ENCODE measurements at regions not wholly inside any gene's neighbourhood (a gene's known extent, or its start where the extent isn't known, plus 50 kb on each side); places are given as distances from the start of the nearest gene placed in this dataset.

- no peaks in the 10 kb centered on the region for H3K27me3 ChIP-seq
- WGBS, 2 donors: 76 to 88% methylated on average over 1 of the region's 1 CpG
- TF ChIP-seq CTCF (IDR thresholded peaks at IDR 0.05): no peak
- no peak overlapping the region for H3K27ac ChIP-seq
- intact Hi-C loops (cut with DNase I): no loop called here
- ATAC-seq (no peak), DNase-seq (no peak)
- peaks cover 0 to 6% (median 0%) of the 10 kb centered on the region in 9 donors for H3K4me1 ChIP-seq
- peaks cover 0 to 6% (median 0%) of the 10 kb centered on the region in 11 donors for H3K9me3 ChIP-seq
- H3K36me3 ChIP-seq: no peaks in the 10 kb centered on the region
- H3K4me3 ChIP-seq: no peak overlapping the region
These were observed 177.8 kb downstream of the RAB28 start for GRCh38 chr4:13306356-13306755.

DNA sequence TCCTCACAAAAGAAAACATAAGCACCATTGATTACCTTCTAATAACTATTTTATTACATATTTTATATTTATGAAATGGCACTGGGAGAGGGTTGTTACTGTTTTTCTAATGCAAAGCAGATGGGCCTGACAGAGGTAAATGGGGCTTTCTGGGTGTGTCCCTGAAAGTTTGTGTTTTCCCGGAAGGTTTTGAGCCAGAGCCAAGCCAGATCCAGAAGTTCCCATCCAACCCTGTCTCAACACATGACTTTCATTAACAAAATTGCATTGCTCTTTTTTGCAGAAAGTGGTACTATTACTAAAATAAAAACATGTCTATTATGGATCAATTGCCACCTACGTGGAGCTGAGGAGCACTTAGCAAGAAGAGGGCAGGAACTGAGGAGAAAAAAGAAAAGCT is 181.3 kb downstream of the RAB28 start:
- no peak for DNase-seq
- no peak for TF ChIP-seq CTCF (IDR thresholded peaks at IDR 0.05)
- 74 to 88% methylated on average over 2 of the region's 2 CpGs for whole genome bisulfite sequencing, 2 donors
- Histone ChIP-seq H3K4me1 (peaks cover 0 to 6% (median 0%) of the 10 kb centered on the region in 9 donors), H3K36me3 (no peaks in the 10 kb centered on the region), H3K27ac (no peak overlapping the region), H3K27me3 (no peaks in the 10 kb centered on the region), H3K9me3 (peaks cover 0 to 34% (median 0%) of the 10 kb centered on the region in 11 donors), H3K4me3 (no peak overlapping the region)
- no peak for ATAC-seq
- intact Hi-C loops (cut with DNase I): no loop called here

- intact Hi-C loops (cut with DNase I): no loop called here
- no peak overlapping the region for H3K4me3 ChIP-seq
- DNase-seq (no peak), ATAC-seq (no peak)
- peaks cover 0 to 47% (median 9%) of the 10 kb centered on the region in 11 donors for H3K9me3 ChIP-seq
- H3K27me3 ChIP-seq: no peaks in the 10 kb centered on the region
- WGBS, 2 donors: 91 to 93% methylated on average over 2 of the region's 2 CpGs
- no peak overlapping the region for H3K27ac ChIP-seq
- H3K4me1 ChIP-seq: no peaks in the 10 kb centered on the region
- H3K36me3 ChIP-seq: no peaks in the 10 kb centered on the region
- no peak for TF ChIP-seq CTCF (IDR thresholded peaks at IDR 0.05)
These were observed 184.8 kb downstream of the RAB28 start for GRCh38 chr4:13299343-13299742.

- peaks cover 0 to 47% (median 9%) of the 10 kb centered on the region in 11 donors for H3K9me3 ChIP-seq
- no peaks in the 10 kb centered on the region for H3K4me1 ChIP-seq
- intact Hi-C loops (cut with DNase I): no loop called here
- 90 to 91% methylated on average over 15 of the region's 15 CpGs for WGBS, 2 donors
- DNase-seq: no peak
- H3K27me3 ChIP-seq: no peaks in the 10 kb centered on the region
- ATAC-seq: no peak
- H3K4me3 ChIP-seq: no peak overlapping the region
- H3K27ac ChIP-seq: no peak overlapping the region
- H3K36me3 ChIP-seq: no peaks in the 10 kb centered on the region
- TF ChIP-seq CTCF (IDR thresholded peaks at IDR 0.05): no peak
These were observed 185.5 kb downstream of the RAB28 start for GRCh38 chr4:13298655-13299054.
